K562 (cell line): ENCODE measurements at regions not wholly inside any gene's neighbourhood (a gene's known extent, or its start where the extent isn't known, plus 50 kb on each side); places are given as distances from the start of the nearest gene placed in this dataset.

Experiments used
- ATAC-seq: fragments of 200-7000 bp; cut with Tn5 transposase; 3 replicates; pipeline ENCODE4 v1.9.1; 2020; ENCODE audit warnings: moderate library complexity
- BruUV-seq: library from RNA; stranded (reverse); fragments of 400-500 nt; replicated peaks from 2 replicates; lab custom pipeline; 2021; lab: Mats Ljungman, UMichigan
- CTCF ChIA-PET: fragments of 300-600 bp; formaldehyde crosslinking; extraction: SDS; loops from one replicate; lab custom pipeline; 2021; ENCODE audit warnings: low intra/inter-chr PET ratio; lab: Yijun Ruan, JAX
- POLR2A ChIA-PET: fragments of 300-600, 350-650 bp; sonication (Branson Sonifier 250); formaldehyde crosslinking; extraction: SDS; loops from one replicate; lab custom pipeline; 2021; ENCODE audit warnings: antibody characterized with exemption, inconsistent platforms; lab: Yijun Ruan, JAX
- DNase-seq, 4 experiments: peaks; one replicate each; pipeline versions ENCODE4 v3.0.0 to v3.0.0-alpha.2; 2011 to 2018; ENCODE audit warnings: low spot score in 3 of 4, mixed read lengths in 3 of 4; ENCODE audit errors: extremely low read depth in 1 of 4
- FAIRE-seq: peaks from 2 replicates; lab custom pipeline; 2011; peaks lifted over from hg19 to GRCh38; lab: Jason Lieb, UNC
- H2AFZ ChIP-seq: 2 replicates; pipeline ENCODE4 v1.6.0; 2011; ENCODE audit warnings: low read depth, low read length, control low read depth, inconsistent platforms
- H3K27ac ChIP-seq: fragments of 200-600 bp; 3 replicates; pipeline ENCODE4 v1.8.0; 2011; ENCODE audit warnings: low read depth, mild to moderate bottlenecking, control low read depth, inconsistent platforms, low read length, moderate library complexity, mixed read lengths; ENCODE audit errors: extremely low read depth
- H3K27me3 ChIP-seq, 2 experiments: fragments of 300-600 bp in 1 of 2; 2 replicates in 1 of 2; 3 replicates in 1 of 2; pipeline versions ENCODE4 v1.6.0 to v1.8.0; 2011; ENCODE audit warnings: inconsistent platforms in 2 of 2, low read length in 2 of 2, mild to moderate bottlenecking in 1 of 2, mixed read lengths in 1 of 2, moderate library complexity in 1 of 2; ENCODE audit not compliant: control insufficient read depth in 2 of 2, insufficient read depth in 2 of 2
- H3K36me3 ChIP-seq: fragments of 300-600 bp; 3 replicates; pipeline ENCODE4 v1.8.0; 2011; ENCODE audit warnings: mild to moderate bottlenecking, low read length, inconsistent platforms; ENCODE audit not compliant: control insufficient read depth, insufficient read depth
- H3K4me1 ChIP-seq, 2 experiments: fragments of 200-600 bp in 1 of 2; replicated peaks in 1 of 2; 2 replicates in 1 of 2; 3 replicates in 1 of 2; pipeline versions ENCODE4 v1.5.1 to v1.8.0; 2011; ENCODE audit warnings: inconsistent platforms in 2 of 2, low read length in 2 of 2, mild to moderate bottlenecking in 1 of 2, mixed read lengths in 1 of 2, moderate library complexity in 1 of 2; ENCODE audit not compliant: control insufficient read depth in 2 of 2, insufficient read depth in 2 of 2
- H3K4me2 ChIP-seq: 2 replicates; pipeline ENCODE4 v1.6.1; 2011; ENCODE audit warnings: low read length, control low read depth, inconsistent platforms, mixed read lengths; ENCODE audit not compliant: insufficient read depth
- H3K4me3 ChIP-seq: fragments of 200-600 bp; sonication (generic), shearing (Covaris generic); 2 replicates; pipeline ENCODE4 v1.5.1; 2016; ENCODE audit warnings: control low read depth, inconsistent platforms
- H3K79me2 ChIP-seq: fragments of 200-600 bp; 3 replicates; pipeline ENCODE4 v1.8.0; 2011; ENCODE audit warnings: low read length, inconsistent platforms; ENCODE audit not compliant: control insufficient read depth, insufficient read depth
- H3K9ac ChIP-seq, 2 experiments: 2 replicates each; pipeline versions ENCODE4 v1.6.0 to v1.6.1; 2011; ENCODE audit warnings: low read depth in 2 of 2, low read length in 2 of 2, control low read depth in 1 of 2, inconsistent platforms in 1 of 2, mild to moderate bottlenecking in 1 of 2, mixed read lengths in 1 of 2; ENCODE audit not compliant: insufficient read depth in 1 of 2
- H3K9me1 ChIP-seq: one replicate; pipeline ENCODE4 v1.6.0; 2011; ENCODE audit warnings: inconsistent platforms, mild to moderate bottlenecking, low read length, moderate library complexity; ENCODE audit not compliant: control insufficient read depth, insufficient read depth
- H3K9me3 ChIP-seq: replicated peaks from 2 replicates; pipeline ENCODE4 v1.5.1; 2011; ENCODE audit warnings: low read depth, low read length, inconsistent platforms; ENCODE audit not compliant: control insufficient read depth, insufficient read depth
- H4K20me1 ChIP-seq: replicated peaks from 2 replicates; pipeline ENCODE4 v1.6.1; 2011; ENCODE audit warnings: low read length, inconsistent platforms, mixed read lengths; ENCODE audit not compliant: control insufficient read depth, insufficient read depth
- ATF7 ChIP-seq: fragments of 450-650 bp; IDR thresholded peaks from 2 replicates; pipeline ENCODE4 v1.7.1; 2014; ENCODE audit warnings: mild to moderate bottlenecking, moderate library complexity
- CHCHD3 ChIP-seq: fragments of 250-450 bp; sonication (Bioruptor Pico); IDR thresholded peaks from 2 replicates; pipeline ENCODE4 v2.1.2; 2022; ENCODE audit warnings: mild to moderate bottlenecking
- MCM3 ChIP-seq: fragments of 450-650 bp; IDR thresholded peaks from 2 replicates; pipeline ENCODE4 v1.6.1; 2016
- ZBTB7A ChIP-seq: IDR thresholded peaks from 2 replicates; pipeline ENCODE4 v1.6.1; 2011; ENCODE audit warnings: low read depth, mild to moderate bottlenecking, low read length, moderate library complexity, borderline replicate concordance; ENCODE audit not compliant: control insufficient read depth
- ZNF764 ChIP-seq: fragments of 250-450 bp; sonication (Bioruptor Pico); IDR thresholded peaks from 2 replicates; pipeline ENCODE4 v1.4.0; 2020; ENCODE audit warnings: low read depth, mild to moderate bottlenecking, moderate library complexity
- WGBS: fragments of 100-300 bp; shearing (Covaris generic); methylation state at CpG from one replicate; pipeline ENCODE4 v1.1.6; 2016; ENCODE audit warnings: low coverage, mixed read lengths; ENCODE audit not compliant: insufficient coverage; ENCODE audit errors: missing lambda C conversion rate; 5-methylcytosine and 5-hydroxymethylcytosine counted together
- in situ Hi-C: fragments of 300-500 bp; cut with MboI; formaldehyde crosslinking; loops from 4 replicates; pipeline ENCODE4 v1.15.0; 2018; ENCODE audit warnings: inconsistent platforms, mixed read lengths
- intact Hi-C: fragments of 100-400 bp; cut with micrococcal nuclease; formaldehyde crosslinking; loops from 2 replicates; pipeline ENCODE4 v1.14.2; 2022
- TF ChIP-seq, protein P1 (sequence below), 3 experiments: IDR thresholded peaks in 2 of 3; conservative IDR thresholded peaks in 1 of 3; 2 replicates each; pipeline ENCODE4 v1.5.1; 2011 to 2012; ENCODE audit warnings: low read length in 3 of 3, mild to moderate bottlenecking in 3 of 3, control low read depth in 2 of 3, improper control_type of control experiment in 1 of 3, inconsistent platforms in 1 of 3, low read depth in 1 of 3, mixed read lengths in 1 of 3, moderate library complexity in 1 of 3; ENCODE audit not compliant: insufficient read depth in 2 of 3

DNA sequence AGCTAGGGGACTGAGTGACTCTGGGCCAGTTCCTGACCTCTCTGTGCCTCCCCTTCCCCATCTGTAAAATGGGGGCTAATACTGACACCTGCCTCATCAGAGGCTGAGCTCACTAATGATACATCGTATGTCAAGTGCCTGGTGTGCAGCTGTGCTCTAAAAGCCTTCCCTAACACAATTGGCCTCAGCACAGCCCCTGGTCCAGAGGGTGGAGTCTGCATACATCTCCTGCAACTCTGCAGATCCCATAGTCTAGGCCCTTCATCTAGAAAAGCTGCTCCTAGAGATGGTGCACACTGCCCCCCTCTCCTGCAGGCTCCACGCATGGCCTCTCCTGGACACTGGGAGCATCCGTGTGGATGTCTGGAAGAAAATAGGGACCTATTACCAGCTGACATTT is 255.0 kb downstream of the RPS24 start (continued):
- no peak for TF ChIP-seq ZBTB7A
- TF ChIP-seq ZNF764, result no peak
- TF ChIP-seq CHCHD3 (CRISPR knock-in tag), result no peak

DNA sequence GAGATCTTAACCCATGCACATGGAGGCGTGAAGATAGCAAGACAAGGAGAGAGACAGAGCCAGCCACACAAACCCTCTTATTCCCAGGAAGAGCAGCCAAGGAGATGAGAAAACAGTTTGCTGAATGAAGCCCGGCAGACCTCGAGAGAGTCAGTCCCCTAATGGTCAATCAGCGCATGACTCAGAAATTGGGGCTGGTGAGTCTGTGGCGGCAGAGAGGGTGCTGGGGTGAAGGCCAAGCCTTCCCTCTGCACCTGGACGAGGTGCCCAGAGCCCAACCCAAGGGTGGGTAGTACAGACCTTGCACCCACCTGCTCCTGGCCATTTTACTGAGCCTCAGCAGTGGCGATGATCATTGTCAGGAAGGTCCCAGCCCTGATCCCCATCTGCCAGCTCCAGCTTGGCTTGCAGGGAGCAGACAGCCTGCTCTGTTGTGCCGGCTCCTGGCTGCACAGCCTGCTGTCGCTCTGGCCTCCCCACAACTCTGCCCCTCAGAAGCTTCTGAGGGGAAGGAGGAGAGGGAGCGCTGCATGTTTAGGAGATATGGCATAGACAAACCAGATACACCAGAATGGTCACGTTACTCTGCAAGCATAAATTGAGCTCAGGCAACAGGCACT is 256.6 kb downstream of the RPS24 start:
- ChIA-PET CTCF (no interaction called here), POLR2A (interaction anchor here (0.6 to 1.1 kb wide), 2 partner anchors 10 to 12 kb away, joined by 4 read pairs; no protein-coding TSS in a partner anchor)
- Histone ChIP-seq H3K9me1 (no peaks in the 10 kb centered on the region), H3K4me1 (no peaks in the 10 kb centered on the region), H2AFZ (no peak overlapping the region), H3K36me3 (no peaks in the 10 kb centered on the region), H3K4me3 (no peak overlapping the region), H3K27ac (no peak overlapping the region), H4K20me1 (no peaks in the 10 kb centered on the region), H3K27me3 (peaks cover 7 to 39% of the 10 kb centered on the region in 2 experiments; a peak in 4 of 5 replicates), H3K79me2 (no peaks in the 10 kb centered on the region), H3K9me3 (no peaks in the 10 kb centered on the region), H3K4me2 (no peak overlapping the region), H3K9ac (no peak overlapping the region)
- ATAC-seq, result peak; percentile 61
- no peak for DNase-seq
- FAIRE-seq, result peak; percentile 65
- intact Hi-C loops, result no loop called here
- no TSS peak for BruUV-seq
- WGBS, result 7% methylated on average over 11 of the region's 11 CpGs
- in situ Hi-C loops, result no loop called here
- TF ChIP-seq MCM3 (0 out of 2 replicates have a peak, but pooled peaks have one; percentile 28), ATF7 (no peak)
- TF ChIP-seq, protein P1, sequence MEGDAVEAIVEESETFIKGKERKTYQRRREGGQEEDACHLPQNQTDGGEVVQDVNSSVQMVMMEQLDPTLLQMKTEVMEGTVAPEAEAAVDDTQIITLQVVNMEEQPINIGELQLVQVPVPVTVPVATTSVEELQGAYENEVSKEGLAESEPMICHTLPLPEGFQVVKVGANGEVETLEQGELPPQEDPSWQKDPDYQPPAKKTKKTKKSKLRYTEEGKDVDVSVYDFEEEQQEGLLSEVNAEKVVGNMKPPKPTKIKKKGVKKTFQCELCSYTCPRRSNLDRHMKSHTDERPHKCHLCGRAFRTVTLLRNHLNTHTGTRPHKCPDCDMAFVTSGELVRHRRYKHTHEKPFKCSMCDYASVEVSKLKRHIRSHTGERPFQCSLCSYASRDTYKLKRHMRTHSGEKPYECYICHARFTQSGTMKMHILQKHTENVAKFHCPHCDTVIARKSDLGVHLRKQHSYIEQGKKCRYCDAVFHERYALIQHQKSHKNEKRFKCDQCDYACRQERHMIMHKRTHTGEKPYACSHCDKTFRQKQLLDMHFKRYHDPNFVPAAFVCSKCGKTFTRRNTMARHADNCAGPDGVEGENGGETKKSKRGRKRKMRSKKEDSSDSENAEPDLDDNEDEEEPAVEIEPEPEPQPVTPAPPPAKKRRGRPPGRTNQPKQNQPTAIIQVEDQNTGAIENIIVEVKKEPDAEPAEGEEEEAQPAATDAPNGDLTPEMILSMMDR (IDR thresholded peaks at IDR 0.05 in 2 of 3, conservative IDR thresholded peaks at IDR 0.05 in 1 of 3; ENCODE audit: insufficient read depth in 2 of 3, low read depth in 1 of 3, low read length in 3 of 3), result peak in 2 of 3 experiments; percentile 16 to 23; a peak in 1 of 6 replicates
- TF ChIP-seq, all 486 proteins: peak for 2
